NCI-H460 (cell line): ENCODE measurements at regions not wholly inside any gene's neighbourhood (a gene's known extent, or its start where the extent isn't known, plus 50 kb on each side); places are given as distances from the start of the nearest gene placed in this dataset.
"Not testable (repeated sequence)": the region's sequence is repeated elsewhere in the genome, so short reads cannot be mapped to it uniquely, and the experiment has no call there.

Source experiments
- DNase-seq: peaks from one replicate; pipeline ENCODE4 v3.0.0-alpha.2; 2016; ENCODE audit warnings: low read depth; ENCODE audit errors: extremely low read depth

GRCh38 chr4:107332656-107333055 lies 296.5 kb upstream of the DKK2 start:
- not testable (repeated sequence) for DNase-seq

GRCh38 chr4:107330916-107331315 lies 294.8 kb upstream of the DKK2 start:
- no peak for DNase-seq

- no peak for DNase-seq
These were observed 283.3 kb upstream of the DKK2 start for GRCh38 chr4:107319386-107319785.

GRCh38 chr4:107318078-107318477 lies 282.0 kb upstream of the DKK2 start:
- no peak for DNase-seq

- no peak for DNase-seq
These were observed 281.5 kb upstream of the DKK2 start for GRCh38 chr4:107317611-107318010.

GRCh38 chr4:107315584-107315983 lies 279.5 kb upstream of the DKK2 start:
- no peak for DNase-seq

- no peak for DNase-seq
These were observed 278.0 kb upstream of the DKK2 start for GRCh38 chr4:107314156-107314555.

GRCh38 chr4:107312366-107312765 lies 276.3 kb upstream of the DKK2 start:
- DNase-seq = no peak

- no peak for DNase-seq
These were observed 268.7 kb upstream of the DKK2 start for GRCh38 chr4:107304699-107305286.

GRCh38 chr4:107299646-107300045 lies 263.5 kb upstream of the DKK2 start:
- DNase-seq = no peak

GRCh38 chr4:107292979-107293378 lies 256.9 kb upstream of the DKK2 start:
- DNase-seq = no peak

GRCh38 chr4:107283587-107284559 lies 247.8 kb upstream of the DKK2 start:
- DNase-seq = no peak

- DNase-seq = no peak
These were observed 243.6 kb upstream of the DKK2 start for GRCh38 chr4:107279733-107280132.

GRCh38 chr4:107278791-107279483 lies 242.8 kb upstream of the DKK2 start:
- no peak for DNase-seq

GRCh38 chr4:107276052-107276451 lies 239.9 kb upstream of the DKK2 start:
- no peak for DNase-seq

- DNase-seq = no peak
These were observed 239.1 kb upstream of the DKK2 start for GRCh38 chr4:107275225-107275624.

GRCh38 chr4:107270614-107271013 lies 234.5 kb upstream of the DKK2 start:
- DNase-seq = no peak

GRCh38 chr4:107269175-107269574 lies 233.1 kb upstream of the DKK2 start:
- no peak for DNase-seq

- no peak for DNase-seq
These were observed 229.7 kb upstream of the DKK2 start for GRCh38 chr4:107265859-107266258.

GRCh38 chr4:107261241-107261874 lies 225.2 kb upstream of the DKK2 start:
- DNase-seq = no peak

GRCh38 chr4:107258359-107258758 lies 222.2 kb upstream of the DKK2 start:
- DNase-seq = no peak
